SK-N-SH (cell line): ENCODE measurements at regions not wholly inside any gene's neighbourhood (a gene's known extent, or its start where the extent isn't known, plus 50 kb on each side); places are given as distances from the start of the nearest gene placed in this dataset.

Source experiments
- CTCF ChIA-PET: fragments of 300-600, 350-600 bp; formaldehyde crosslinking; extraction: SDS; loops from one replicate; lab custom pipeline; 2021; lab: Yijun Ruan, JAX
- POLR2A ChIA-PET: fragments of 350-600 bp; sonication (Branson Sonifier 250); formaldehyde crosslinking; extraction: SDS; loops from one replicate; lab custom pipeline; 2020; ENCODE audit warnings: antibody characterized with exemption, inconsistent platforms; lab: Yijun Ruan, JAX
- DNase-seq: peaks from one replicate; pipeline ENCODE4 v3.0.0; 2012
- H2AFZ ChIP-seq: fragments of 200-600 bp; sonication (generic); 2 replicates; pipeline ENCODE4 v1.8.1; 2016; ENCODE audit warnings: antibody characterized with exemption, mild to moderate bottlenecking, low read depth
- H3F3A ChIP-seq: fragments of 200-600 bp; sonication (generic); replicated peaks from 2 replicates; pipeline ENCODE3; 2016; ENCODE audit warnings: antibody characterized with exemption, mild to moderate bottlenecking; ENCODE audit not compliant: insufficient read depth
- H3K27ac ChIP-seq, 2 experiments: fragments of 200-500 bp in 1 of 2; fragments of 200-600 bp in 1 of 2; sonication (Bioruptor generic) in 1 of 2; sonication (generic), shearing (Covaris generic) in 1 of 2; 2 replicates each; pipeline versions ENCODE4 v1.5.1 to v1.6.1; 2014 to 2016; ENCODE audit warnings: low read depth in 2 of 2, inconsistent platforms in 1 of 2, low read length in 1 of 2, mild to moderate bottlenecking in 1 of 2, mixed read lengths in 1 of 2
- H3K27me3 ChIP-seq: fragments of 200-600 bp; sonication (generic), shearing (Covaris generic); 2 replicates; pipeline ENCODE4 v1.6.1; 2016; ENCODE audit warnings: mixed run types; ENCODE audit not compliant: insufficient read depth
- H3K36me3 ChIP-seq, 2 experiments: fragments of 200-500 bp in 1 of 2; fragments of 200-600 bp in 1 of 2; sonication (Bioruptor generic) in 1 of 2; sonication (generic) in 1 of 2; replicated peaks in 1 of 2; 2 replicates each; pipeline versions ENCODE3 to v1.5.1; 2014 to 2016; ENCODE audit warnings: low read length in 1 of 2, mild to moderate bottlenecking in 1 of 2; ENCODE audit not compliant: insufficient read depth in 2 of 2, control insufficient read depth in 1 of 2
- H3K4me1 ChIP-seq, 2 experiments: fragments of 200-500 bp in 1 of 2; fragments of 200-600 bp in 1 of 2; sonication (Bioruptor generic) in 1 of 2; sonication (generic), shearing (Covaris generic) in 1 of 2; 2 replicates each; pipeline versions ENCODE4 v1.5.1 to v1.6.1; 2014 to 2016; ENCODE audit warnings: low read depth in 1 of 2, low read length in 1 of 2, mixed run types in 1 of 2; ENCODE audit not compliant: insufficient read depth in 2 of 2, control insufficient read depth in 1 of 2
- H3K4me2 ChIP-seq: fragments of 200-600 bp; sonication (generic), shearing (Covaris generic); 2 replicates; pipeline ENCODE4 v1.6.1; 2017; ENCODE audit warnings: mixed run types
- H3K4me3 ChIP-seq, 2 experiments: fragments of 200-500 bp in 1 of 2; fragments of 200-600 bp in 1 of 2; sonication (Bioruptor generic) in 1 of 2; sonication (generic), shearing (Covaris generic) in 1 of 2; 2 replicates each; pipeline versions ENCODE4 v1.5.1 to v1.8.1; 2014 to 2016; ENCODE audit warnings: low read depth in 2 of 2, inconsistent platforms in 1 of 2, low read length in 1 of 2, mild to moderate bottlenecking in 1 of 2, mixed read lengths in 1 of 2, moderate library complexity in 1 of 2
- H3K79me2 ChIP-seq: fragments of 200-600 bp; sonication (generic); 2 replicates; pipeline ENCODE4 v1.8.1; 2017; ENCODE audit warnings: mild to moderate bottlenecking; ENCODE audit not compliant: insufficient read depth
- H3K9ac ChIP-seq: fragments of 200-600 bp; sonication (generic); 2 replicates; pipeline ENCODE4 v1.6.1; 2017; ENCODE audit warnings: mixed run types
- H3K9me2 ChIP-seq: fragments of 200-600 bp; sonication (generic); 2 replicates; pipeline ENCODE4 v1.6.1; 2017; ENCODE audit warnings: mixed run types
- H3K9me3 ChIP-seq: fragments of 200-600 bp; sonication (generic); 2 replicates; pipeline ENCODE4 v1.6.1; 2017; ENCODE audit warnings: mixed run types, mild to moderate bottlenecking, moderate library complexity
- H4K20me1 ChIP-seq: fragments of 200-600 bp; sonication (generic); 2 replicates; pipeline ENCODE4 v1.6.1; 2017; ENCODE audit warnings: mild to moderate bottlenecking, mixed run types; ENCODE audit not compliant: insufficient read depth
- CTCF ChIP-seq: fragments of 200-600 bp; sonication (generic); IDR thresholded peaks from 2 replicates; pipeline ENCODE4 v1.6.1; 2017; ENCODE audit warnings: antibody characterized with exemption, mild to moderate bottlenecking, moderate library complexity
- EP300 ChIP-seq, 2 experiments: IDR thresholded peaks; 2 replicates each; pipeline versions ENCODE4 v1.4.0 to v1.6.1; 2012; ENCODE audit warnings: borderline replicate concordance in 1 of 2, low read depth in 1 of 2, low read length in 1 of 2
- EZH2phosphoT487 ChIP-seq: fragments of 200-600 bp; sonication (generic); IDR thresholded peaks from 2 replicates; pipeline ENCODE4 v1.6.1; 2017; ENCODE audit warnings: low read depth, mixed run types, mild to moderate bottlenecking, antibody characterized with exemption, moderate library complexity, borderline replicate concordance
- FOXM1 ChIP-seq: IDR thresholded peaks from 2 replicates; pipeline ENCODE4 v1.4.0; 2012; ENCODE audit warnings: low read depth, mild to moderate bottlenecking
- IRF3 ChIP-seq: fragments of 150-350 bp; IDR thresholded peaks from 2 replicates; pipeline ENCODE4 v1.6.1; 2016; ENCODE audit warnings: mild to moderate bottlenecking, low read depth, low read length
- MAX ChIP-seq: IDR thresholded peaks from 2 replicates; pipeline ENCODE4 v1.4.0; 2012; ENCODE audit warnings: low read depth
- NFIC ChIP-seq: IDR thresholded peaks from 2 replicates; pipeline ENCODE4 v1.4.0; 2012; ENCODE audit warnings: borderline replicate concordance
- PBX3 ChIP-seq: IDR thresholded peaks from 2 replicates; pipeline ENCODE4; 2012
- REST ChIP-seq: IDR thresholded peaks from 2 replicates; pipeline ENCODE4 v1.6.1; 2012; ENCODE audit warnings: mild to moderate bottlenecking, low read depth, low read length, moderate library complexity
- SMC3 ChIP-seq: IDR thresholded peaks from 2 replicates; pipeline ENCODE4 v1.6.1; 2012; ENCODE audit warnings: low read depth, low read length, improper control_type of control experiment
- TCF12 ChIP-seq: IDR thresholded peaks from 2 replicates; pipeline ENCODE4 v1.4.0; 2012
- YY1 ChIP-seq: IDR thresholded peaks from 2 replicates; pipeline ENCODE4 v1.4.0; 2012; ENCODE audit warnings: low read depth, mild to moderate bottlenecking
- ZBTB33 ChIP-seq: IDR thresholded peaks from 2 replicates; pipeline ENCODE4 v1.4.0; 2012; ENCODE audit warnings: low read depth, borderline replicate concordance
- WGBS: methylation state at CpG from one replicate; pipeline ENCODE4 v1.1.6; 2017; ENCODE audit warnings: low lambda C conversion rate; 5-methylcytosine and 5-hydroxymethylcytosine counted together

- Histone ChIP-seq H3K27me3 (no peaks in the 10 kb centered on the region), H3K4me3 (no peak overlapping the region), H3K9ac (no peak overlapping the region), H3K9me2 (no peaks in the 10 kb centered on the region), H3F3A (no peaks in the 10 kb centered on the region), H3K27ac (no peak overlapping the region), H4K20me1 (no peaks in the 10 kb centered on the region), H3K36me3 (no peaks in the 10 kb centered on the region), H3K9me3 (no peaks in the 10 kb centered on the region), H3K4me2 (no peak overlapping the region), H3K79me2 (no peaks in the 10 kb centered on the region), H2AFZ (no peak overlapping the region), H3K4me1 (no peaks in the 10 kb centered on the region)
- no peak for DNase-seq
- ChIA-PET POLR2A (no interaction called here), CTCF (no interaction called here)
- 72% methylated on average over 4 of the region's 6 CpGs for WGBS
- TF ChIP-seq NFIC (no peak), IRF3 (no peak), PBX3 (no peak), YY1 (no peak), MAX (no peak), ZBTB33 (no peak), EP300 (IDR thresholded peaks at IDR 0.05; ENCODE audit: borderline replicate concordance in 1 of 2, low read depth in 1 of 2, low read length in 1 of 2) (no peak), CTCF (no peak), TCF12 (no peak), REST (no peak), SMC3 (no peak), FOXM1 (no peak), EZH2phosphoT487 (no peak)
Measured at GRCh38 chr5:92248518-92248917, 865.4 kb upstream of the ARRDC3 start.
